Left renal pelvis (tissue), 4 donors: ENCODE measurements at regions not wholly inside any gene's neighbourhood (a gene's known extent, or its start where the extent isn't known, plus 50 kb on each side); places are given as distances from the start of the nearest gene placed in this dataset.

Experiments
- DNase-seq, 4 donors: peaks; one replicate each; pipeline ENCODE4 v3.0.0-alpha.2; 2013; ENCODE audit warnings: low read depth in 4 of 4, low spot score in 3 of 4

DNA sequence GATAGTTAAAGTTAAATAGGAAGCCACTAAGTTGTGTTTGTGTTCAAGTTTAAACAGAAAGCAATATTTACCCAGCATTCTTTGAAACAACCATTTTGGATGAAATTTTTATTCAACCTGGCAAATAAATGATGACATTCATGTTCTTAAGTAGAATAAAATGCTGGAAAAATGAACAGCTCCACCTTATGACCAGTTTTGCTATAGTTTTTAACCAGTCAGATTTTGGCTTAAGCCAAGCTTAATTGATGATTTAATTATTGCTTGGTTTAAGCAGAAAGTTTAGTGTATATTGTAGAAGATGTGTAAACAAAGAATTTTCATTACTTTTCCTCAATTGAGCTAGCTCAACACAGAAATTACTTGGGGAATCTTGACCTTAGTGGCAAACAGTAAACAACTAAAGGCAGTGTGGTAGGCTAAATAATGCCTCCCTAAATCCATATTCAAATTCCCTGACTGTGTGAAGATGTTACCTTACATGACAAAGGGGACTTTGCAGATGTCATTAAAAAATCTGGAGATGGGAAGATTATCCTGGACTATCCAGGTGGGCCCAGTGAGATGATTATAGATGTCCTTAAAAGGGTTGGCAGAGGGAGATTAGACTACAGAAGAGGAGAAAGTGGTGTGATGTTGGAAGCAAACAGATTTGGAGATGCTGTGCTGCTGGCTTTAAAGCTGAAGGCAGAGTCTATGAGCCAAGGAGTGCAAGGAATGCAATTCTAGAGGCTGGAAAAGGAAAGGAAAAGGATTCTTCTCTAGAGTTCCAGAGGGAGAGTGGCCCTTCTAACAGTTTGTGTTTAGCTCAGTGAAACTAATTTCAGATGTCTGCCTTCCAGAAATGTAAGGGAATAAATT, 448.6 kb upstream of the GOLIM4 start:
- DNase-seq: no peak

GRCh38 chr3:168540726-168541125, 445.0 kb upstream of the GOLIM4 start:
- no peak for DNase-seq

- DNase-seq: no peak
These were observed 444.2 kb upstream of the GOLIM4 start for GRCh38 chr3:168539909-168540308.

- DNase-seq: no peak
These were observed 439.0 kb upstream of the GOLIM4 start for GRCh38 chr3:168534761-168535160.

GRCh38 chr3:168533600-168533999, 437.9 kb upstream of the GOLIM4 start:
- DNase-seq: no peak

DNA sequence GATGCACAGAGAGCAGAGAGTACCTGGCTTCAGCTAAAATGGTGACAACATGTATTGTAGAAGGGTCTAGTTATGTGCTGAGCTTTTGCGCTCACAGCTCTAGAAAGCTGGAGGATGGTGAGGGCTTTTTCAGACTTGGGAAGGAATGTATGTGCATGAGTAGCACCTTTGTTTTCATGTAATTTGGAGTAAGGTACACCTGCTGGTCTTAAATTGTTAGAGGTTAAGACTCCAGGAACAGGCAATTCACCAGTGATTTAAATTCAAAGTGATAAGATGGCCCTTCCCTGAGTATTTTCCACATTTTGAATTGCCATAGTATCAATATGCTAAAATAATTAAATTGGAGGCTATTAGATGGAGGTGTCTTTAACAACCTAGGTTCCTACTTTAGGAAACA, 436.4 kb upstream of the GOLIM4 start:
- no peak for DNase-seq

- no peak for DNase-seq
These were observed 435.4 kb upstream of the GOLIM4 start for GRCh38 chr3:168531116-168531515.

DNA sequence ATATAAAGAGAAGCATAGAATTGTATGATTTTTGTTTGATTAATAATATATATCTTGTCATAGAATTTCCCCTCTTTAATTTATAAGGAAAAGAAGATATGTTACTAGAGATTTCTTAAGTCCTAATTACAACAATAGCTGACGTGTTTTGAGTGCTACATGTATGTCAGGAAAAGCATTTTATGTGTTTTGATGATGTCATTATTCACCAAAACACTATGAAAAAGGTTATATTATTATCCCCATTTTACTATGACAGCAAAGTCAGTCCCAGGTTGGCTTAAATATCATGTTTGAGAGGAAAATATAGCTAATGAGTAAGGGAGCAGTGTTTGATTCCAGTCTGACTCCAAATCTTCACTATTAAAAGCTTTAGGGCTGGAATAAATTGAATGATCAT, 428.4 kb upstream of the GOLIM4 start:
- no peak for DNase-seq

GRCh38 chr3:168517249-168518071, 421.7 kb upstream of the GOLIM4 start:
- DNase-seq: no peak

DNA sequence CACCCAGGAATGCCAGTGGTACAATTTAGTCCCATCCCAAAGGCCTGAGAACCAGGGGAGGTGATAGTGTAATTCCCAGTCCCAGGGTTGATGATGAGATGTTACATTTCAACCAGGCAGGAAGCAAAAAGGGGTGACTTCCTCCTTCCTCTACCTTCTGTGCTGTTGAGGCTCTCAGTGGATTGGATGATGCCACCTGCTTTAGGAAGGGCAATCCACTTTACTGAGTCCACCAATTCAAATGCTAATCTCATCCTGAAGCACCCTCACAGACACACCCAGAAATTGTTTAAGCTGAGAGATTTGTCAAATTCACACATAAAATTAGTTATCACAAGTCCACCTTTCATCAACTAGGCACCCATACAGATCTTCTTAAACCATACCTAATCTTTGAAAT, 418.5 kb upstream of the GOLIM4 start:
- no peak for DNase-seq

DNA sequence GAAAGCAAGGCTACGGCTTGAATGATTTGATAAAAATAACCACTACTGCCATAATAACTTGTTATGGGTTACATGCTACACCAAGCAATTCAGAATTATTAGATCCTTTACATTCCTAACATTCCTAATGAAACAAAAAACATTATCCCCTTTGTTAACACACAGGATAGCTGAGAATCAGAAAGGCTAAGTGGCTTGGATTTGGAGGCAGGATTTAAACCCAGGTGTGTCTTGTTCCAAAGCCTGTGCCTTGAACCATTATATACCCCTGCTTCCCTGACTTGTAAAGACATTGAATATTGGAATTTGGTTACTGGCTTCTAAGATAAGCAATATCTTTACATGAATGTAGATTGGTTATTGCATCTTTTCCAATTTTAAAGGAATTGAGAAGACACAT, 417.1 kb upstream of the GOLIM4 start:
- DNase-seq: no peak

DNA sequence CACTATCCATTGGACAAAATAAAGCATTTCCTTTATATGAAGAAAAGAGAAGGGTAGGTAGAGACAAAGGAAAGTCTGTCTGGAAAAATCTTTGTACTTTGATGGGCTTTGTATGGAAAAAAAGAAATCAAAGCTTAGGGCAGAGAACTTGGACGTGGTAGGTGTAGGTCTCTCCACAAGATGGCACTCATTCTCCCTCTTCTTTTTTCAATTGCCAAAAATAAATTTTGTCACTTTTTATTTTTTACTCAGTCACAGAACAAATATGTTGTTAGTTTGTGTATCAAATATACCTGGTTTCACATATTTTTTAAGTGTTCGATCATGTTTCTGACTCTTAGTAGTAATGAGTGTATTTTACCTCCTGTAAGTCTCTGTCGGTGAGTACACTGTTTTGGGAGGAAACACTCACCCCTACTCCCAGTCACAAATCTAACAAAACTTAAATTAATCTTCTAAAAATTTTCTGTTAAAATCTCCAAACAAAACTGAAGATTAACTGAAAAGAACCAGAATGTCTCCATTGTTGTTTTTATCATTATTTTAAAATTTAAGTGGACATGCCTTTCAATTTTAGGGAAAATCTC, 415.8 kb upstream of the GOLIM4 start:
- no peak for DNase-seq

DNA sequence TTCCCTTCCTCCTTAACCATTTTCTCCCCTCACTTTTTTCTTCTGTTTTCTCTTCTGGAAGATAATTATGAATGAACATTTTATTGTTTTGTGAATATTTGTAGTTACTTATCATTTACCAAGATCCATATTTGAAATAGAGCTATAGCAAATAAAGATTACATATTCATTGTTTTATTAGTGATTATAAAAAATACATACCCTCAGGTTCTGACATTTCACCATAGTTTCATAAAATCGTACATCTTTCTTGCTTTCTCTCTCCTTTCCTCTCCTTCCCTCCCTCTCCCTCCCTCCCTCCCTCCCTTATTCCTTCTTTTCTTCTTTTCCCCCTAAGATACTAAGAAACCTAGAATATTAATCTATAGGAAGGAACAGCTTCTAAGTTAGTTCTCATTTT, 410.9 kb upstream of the GOLIM4 start:
- no peak for DNase-seq

- DNase-seq: no peak
These were observed 405.8 kb upstream of the GOLIM4 start for GRCh38 chr3:168501570-168501969.

GRCh38 chr3:168498194-168498593, 402.5 kb upstream of the GOLIM4 start:
- no peak for DNase-seq

- DNase-seq: no peak
These were observed 402.0 kb upstream of the GOLIM4 start for GRCh38 chr3:168497741-168498140.

DNA sequence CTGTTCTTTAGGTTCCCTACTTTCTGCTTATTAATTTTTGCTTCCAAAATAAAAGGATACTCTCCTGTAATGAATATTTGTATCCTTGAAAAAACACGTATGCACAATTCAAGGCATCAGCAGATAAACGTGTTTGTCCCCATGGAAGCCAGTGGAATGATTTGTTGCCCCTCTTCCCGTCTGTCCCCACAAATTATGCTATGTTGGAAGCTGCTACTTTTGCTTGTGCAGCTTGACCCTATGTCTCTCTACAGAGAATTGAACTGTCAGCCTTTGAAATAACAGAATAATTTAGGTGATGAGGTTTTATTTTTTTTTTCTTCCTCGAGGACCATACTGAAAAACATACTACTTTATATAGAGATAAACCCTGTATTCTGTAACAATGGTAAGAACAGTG, 401.5 kb upstream of the GOLIM4 start:
- DNase-seq: no peak

- DNase-seq: no peak
These were observed 400.2 kb upstream of the GOLIM4 start for GRCh38 chr3:168495932-168496331.

DNA sequence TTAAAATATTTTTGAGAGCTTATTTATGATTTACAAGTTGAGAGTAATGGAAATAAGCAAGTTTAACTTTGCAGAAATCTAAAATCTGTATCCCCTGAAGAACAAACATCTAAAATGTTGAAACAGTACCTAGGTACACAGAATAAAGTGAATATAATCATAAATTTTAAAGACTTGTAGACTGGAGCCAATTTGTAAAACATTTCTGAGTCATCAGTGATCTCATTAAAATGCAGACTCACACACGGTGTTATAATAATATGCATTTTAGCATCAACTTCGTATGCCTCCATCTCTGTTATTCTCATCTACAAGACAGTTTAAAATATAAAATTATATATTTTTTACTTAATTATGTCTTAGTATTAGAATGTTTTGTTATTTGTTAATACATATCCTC, 399.5 kb upstream of the GOLIM4 start:
- DNase-seq: no peak

DNA sequence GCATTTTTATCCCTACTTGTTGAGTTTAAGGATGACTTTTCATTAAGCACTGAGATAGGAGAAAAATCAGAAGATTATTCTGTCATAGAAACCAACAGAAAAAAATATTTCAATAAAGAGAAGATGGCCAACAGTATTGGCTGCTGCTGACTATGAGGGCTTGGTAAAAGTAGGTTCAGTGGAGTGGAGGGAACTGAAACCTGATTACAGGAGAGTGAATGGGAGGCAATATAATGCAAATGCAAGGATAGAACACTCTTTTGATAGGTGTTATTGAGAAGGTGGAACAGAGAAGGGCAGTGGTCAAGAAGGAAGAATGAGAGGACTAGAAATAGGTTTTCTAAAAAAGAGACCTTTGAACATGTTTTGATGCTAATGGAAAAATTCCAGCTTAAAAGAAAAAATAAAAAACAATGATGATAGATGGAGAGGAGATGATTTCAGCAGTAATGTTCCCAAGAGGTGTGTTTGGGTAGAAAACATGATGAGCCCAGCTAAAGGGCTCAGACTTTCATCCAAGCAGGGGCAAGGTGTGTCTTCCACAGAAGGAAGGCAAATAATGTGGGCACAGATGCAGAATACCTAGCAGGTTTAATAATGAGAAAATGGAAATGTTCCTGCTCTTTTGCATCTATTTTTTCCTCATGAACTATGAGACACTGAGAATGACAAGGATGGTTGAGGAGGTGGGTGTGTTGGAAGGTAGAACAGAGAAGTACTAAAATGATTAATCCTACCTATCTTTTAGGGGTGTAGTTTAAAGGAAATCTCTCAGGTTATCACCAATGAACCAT, 397.9 kb upstream of the GOLIM4 start:
- no peak for DNase-seq

DNA sequence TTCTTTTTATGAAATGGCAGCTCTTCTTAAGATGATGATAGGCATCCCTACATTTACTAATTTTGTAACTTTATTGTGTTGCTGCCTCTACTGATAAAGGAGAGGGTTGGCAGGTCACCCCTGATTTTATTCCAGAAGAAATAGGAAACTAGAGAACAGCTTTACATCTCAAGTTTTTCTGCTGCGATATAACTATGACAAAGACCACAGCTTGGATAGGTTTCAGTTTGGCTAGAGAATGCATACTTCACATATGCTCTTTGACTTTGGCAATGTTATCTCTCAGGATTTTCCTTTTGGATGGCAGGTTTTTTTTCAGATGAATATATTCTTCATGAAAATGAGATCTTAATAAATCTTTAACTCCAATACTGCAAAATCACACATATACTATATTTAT, 395.3 kb upstream of the GOLIM4 start:
- DNase-seq: no peak
